WTC11 (cell line): ENCODE measurements at regions not wholly inside any gene's neighbourhood (a gene's known extent, or its start where the extent isn't known, plus 50 kb on each side); places are given as distances from the start of the nearest gene placed in this dataset.

Experiments used
- CREM ChIP-seq: sonication (generic); formaldehyde crosslinking; IDR thresholded peaks from 2 replicates; pipeline ENCODE4 v1.8.1; 2022; ENCODE audit warnings: mild to moderate bottlenecking, missing genetic modification reagents, moderate library complexity
- CTCF ChIP-seq: fragments of 200-600 bp; IDR thresholded peaks from 2 replicates; pipeline ENCODE4 v1.8.0; 2022; ENCODE audit warnings: antibody characterized with exemption
- MAX ChIP-seq: sonication (generic); formaldehyde crosslinking; IDR thresholded peaks from 2 replicates; pipeline ENCODE4 v1.8.0; 2022; ENCODE audit warnings: mild to moderate bottlenecking, missing genetic modification reagents
- ZNF281 ChIP-seq: sonication (generic); formaldehyde crosslinking; IDR thresholded peaks from 2 replicates; pipeline ENCODE4 v1.8.0; 2023; ENCODE audit warnings: mild to moderate bottlenecking, missing genetic modification reagents
- ZNF317 ChIP-seq: sonication (generic); formaldehyde crosslinking; IDR thresholded peaks from 2 replicates; pipeline ENCODE4 v1.8.1; 2023; ENCODE audit warnings: low read depth, mild to moderate bottlenecking, moderate library complexity, missing genetic modification reagents, borderline replicate concordance

GRCh38 chr6:143615785-143616184, 62.0 kb upstream of the PHACTR2 start:
- TF ChIP-seq CTCF = no peak
- no peak for TF ChIP-seq MAX
- TF ChIP-seq ZNF281 (CRISPR knock-in tag) = no peak
- no peak for TF ChIP-seq ZNF317 (CRISPR knock-in tag)
- no peak for TF ChIP-seq CREM (CRISPR knock-in tag)
